ENCODE measurements at regions not wholly inside any gene's neighbourhood (a gene's known extent, or its start where the extent isn't known, plus 50 kb on each side); places are given as distances from the start of the nearest gene placed in this dataset.
"Not testable (repeated sequence)": the region's sequence is repeated elsewhere in the genome, so short reads cannot be mapped to it uniquely, and the experiment has no call there.

DNA sequence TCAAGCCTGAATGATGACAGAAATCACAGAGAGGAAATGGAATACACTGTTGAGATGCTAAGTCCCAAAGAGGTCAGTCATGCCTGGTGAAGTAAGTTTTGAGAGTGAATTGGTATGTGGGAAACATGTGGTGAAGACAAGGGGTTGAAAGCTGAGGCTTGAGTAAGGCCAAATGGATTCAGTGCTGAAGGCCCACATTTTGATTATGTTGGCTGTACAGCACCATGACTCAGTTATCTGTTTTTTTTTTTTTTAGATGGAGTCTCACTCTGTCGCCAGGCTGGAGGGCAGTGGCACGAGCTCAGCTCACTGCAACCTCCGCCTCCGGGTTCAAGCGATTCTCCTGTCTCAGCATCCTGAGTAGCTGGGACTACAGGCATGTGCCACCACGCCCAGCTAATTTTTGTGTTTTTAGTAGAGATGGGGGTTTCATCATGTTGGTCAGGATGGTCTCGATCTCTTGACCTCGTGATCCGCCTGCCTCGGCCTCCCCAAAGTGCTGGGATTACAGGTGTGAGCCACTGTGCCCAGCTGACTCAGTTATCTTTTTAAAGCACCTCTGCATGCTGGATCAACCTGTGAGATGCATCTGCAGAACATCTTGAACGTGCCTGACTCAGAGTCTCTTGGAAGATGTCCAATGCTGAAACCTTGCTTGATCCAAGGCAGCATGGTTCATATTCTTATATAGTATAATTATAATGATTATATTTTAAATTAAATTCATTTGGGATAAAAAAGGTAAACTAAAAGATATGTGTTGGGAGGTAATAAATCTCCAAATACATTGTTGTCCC lies 829.8 kb downstream of the TNS3 start:
- DNase-seq: not testable (repeated sequence)

DNA sequence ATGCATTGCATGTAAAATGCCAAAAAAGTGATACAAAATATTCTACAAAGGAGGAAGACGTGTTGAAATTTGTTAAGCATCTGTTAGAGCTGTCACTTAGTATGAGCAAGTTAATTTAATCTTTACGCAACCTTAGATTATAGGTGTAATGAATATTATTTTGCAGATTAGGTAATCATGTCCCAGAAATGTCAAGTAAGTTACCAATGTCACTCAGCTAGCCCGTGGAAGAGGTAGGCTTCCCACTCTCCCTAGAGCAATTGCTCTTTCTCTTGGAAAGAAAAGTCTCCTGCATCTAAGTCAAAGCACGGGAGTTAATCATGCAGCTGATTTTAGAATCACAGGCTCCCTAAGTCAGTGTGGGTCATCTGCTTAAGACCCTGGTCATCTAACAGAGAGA lies 830.4 kb upstream of the IGFBP3 start:
- DNase-seq: no peak

DNA sequence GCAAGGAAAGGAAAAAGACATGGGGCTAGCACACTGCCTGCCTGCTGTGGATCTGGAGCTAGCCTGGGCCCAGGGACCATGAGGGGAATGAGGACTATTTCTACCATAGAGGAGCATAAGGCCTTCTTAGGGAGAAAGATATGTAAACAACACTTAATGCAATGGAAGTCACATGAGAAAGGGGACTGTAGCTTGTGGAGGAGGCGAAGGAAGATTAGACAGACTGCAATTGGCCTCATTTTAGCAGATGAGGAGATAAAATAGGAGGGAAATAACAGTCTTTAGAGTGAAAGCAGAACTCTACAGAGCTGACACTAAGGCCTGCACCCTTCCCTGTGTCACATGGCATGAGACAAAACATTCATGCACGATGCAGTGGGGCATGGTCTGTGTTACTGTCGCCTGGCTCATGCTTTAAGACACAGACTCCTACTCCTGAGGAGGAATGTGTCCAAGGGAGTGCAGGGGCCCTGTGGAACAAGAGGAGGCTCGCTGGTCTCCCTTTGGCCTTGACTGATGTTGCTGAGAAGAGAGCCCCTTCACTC lies 829.3 kb upstream of the IGFBP3 start:
- DNase-seq: no peak

- DNase-seq: no peak
Observed at GRCh38 chr7:46747869-46748576, 827.0 kb upstream of the IGFBP3 start.

GRCh38 chr7:46746695-46747687 lies 825.9 kb upstream of the IGFBP3 start:
- no peak for DNase-seq

DNA sequence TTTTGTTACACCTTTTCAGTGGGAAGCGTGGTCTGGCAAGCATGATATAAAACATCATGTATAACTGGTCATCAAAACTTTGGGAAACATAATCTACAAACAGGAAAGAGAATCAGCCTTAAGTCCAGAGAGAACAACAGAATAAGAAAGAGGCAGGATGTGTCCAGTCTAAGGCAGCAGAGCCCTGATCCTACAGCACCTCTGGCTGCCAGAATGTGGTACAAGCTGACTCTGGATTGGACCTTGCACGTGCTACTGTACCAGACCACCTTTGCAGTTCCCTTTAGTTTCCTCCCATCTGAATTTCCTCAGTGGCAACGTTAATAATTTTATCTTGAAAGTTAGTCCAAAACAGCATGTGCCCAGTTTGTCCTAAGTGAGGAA lies 824.6 kb upstream of the IGFBP3 start:
- DNase-seq: no peak

GRCh38 chr7:46744957-46745706 lies 824.1 kb upstream of the IGFBP3 start:
- no peak for DNase-seq

- no peak for DNase-seq
Observed at GRCh38 chr7:46742601-46743000, 821.5 kb upstream of the IGFBP3 start.

DNA sequence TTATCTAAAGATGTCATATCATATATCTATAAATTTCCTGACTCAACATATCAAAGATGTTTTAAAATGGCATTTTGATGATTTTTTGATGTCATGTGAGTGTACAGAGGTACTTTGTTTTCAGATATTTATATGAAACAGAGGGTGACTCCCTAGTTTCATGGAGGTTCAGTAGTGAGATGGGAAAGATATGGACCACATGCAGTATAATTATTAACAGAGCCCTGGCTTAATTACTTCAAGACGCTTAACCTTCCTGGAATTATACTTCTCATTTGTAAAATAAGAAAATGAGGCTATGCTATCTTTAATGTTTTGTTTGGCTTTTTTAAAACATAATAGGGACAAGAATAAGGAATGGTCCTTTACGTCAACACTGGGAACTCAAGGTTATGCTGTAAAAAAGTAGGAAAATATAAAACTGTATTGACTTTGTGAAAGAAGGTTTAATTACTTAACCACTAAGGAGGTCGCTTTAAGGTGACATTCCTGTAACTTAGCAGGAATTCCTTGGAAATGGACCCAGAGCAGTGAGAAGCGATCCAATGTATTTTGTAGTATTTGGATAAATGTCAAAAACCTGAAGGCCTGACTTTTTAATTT lies 821.0 kb upstream of the IGFBP3 start:
- DNase-seq: no peak

GRCh38 chr7:46741181-46741580 lies 820.1 kb upstream of the IGFBP3 start:
- DNase-seq: no peak

DNA sequence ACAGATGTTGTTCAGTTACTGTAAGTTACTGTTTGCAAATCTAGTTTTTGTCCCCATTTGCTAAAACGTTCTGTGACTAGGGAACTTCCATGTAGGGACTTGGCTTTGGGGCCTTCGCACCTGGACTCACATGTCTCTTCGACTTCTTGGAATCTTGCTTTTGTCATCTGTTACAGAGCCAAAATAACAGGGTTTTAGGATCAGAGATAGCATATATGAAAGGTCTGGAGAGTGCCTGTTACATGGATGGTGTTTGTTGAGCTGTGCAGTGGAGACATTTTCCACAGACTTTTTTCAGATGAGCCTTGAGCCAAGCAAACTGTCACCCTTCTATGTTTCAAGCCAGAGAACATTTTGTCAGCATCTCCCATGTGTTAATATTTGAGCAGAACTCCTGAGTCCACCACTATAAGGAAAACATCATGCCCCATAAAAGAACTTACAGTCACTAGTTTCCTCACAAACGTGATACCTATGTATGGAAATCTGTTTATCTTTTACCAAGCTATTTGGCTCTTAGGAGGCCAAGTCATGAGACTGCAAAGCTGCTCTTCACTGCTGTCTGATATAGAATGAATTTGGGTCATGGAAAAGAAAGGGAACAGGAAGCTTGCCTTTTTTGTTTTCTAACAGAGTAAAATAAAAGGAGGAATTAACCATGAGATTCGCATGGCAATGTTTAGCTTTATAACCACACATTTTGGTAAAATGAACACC lies 818.6 kb upstream of the IGFBP3 start:
- DNase-seq: no peak

- no peak for DNase-seq
Observed at GRCh38 chr7:46738796-46739195, 817.7 kb upstream of the IGFBP3 start.

GRCh38 chr7:46738165-46738564 lies 817.1 kb upstream of the IGFBP3 start:
- no peak for DNase-seq

DNA sequence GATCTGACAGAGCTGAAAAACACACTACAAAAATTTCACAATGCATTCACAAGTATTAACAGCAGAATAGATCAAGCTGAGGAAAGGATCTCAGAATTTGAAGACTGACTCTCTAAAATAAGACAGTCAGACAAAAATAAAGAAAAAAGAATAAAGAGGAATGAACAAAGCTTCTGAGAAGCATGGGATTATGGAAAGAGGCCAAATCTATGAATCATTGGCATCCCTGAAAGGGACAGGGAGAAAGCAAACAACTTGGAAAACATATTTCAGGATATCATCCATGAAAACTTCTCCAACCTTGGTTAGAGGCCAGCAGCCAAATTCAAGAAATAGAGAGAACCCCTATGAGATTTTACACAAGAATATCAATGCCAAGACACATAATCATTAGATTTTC lies 804.8 kb upstream of the IGFBP3 start:
- no peak for DNase-seq

GRCh38 chr7:46725136-46725535 lies 804.1 kb upstream of the IGFBP3 start:
- no peak for DNase-seq

- no peak for DNase-seq
Observed at GRCh38 chr7:46723742-46724141, 802.7 kb upstream of the IGFBP3 start.

DNA sequence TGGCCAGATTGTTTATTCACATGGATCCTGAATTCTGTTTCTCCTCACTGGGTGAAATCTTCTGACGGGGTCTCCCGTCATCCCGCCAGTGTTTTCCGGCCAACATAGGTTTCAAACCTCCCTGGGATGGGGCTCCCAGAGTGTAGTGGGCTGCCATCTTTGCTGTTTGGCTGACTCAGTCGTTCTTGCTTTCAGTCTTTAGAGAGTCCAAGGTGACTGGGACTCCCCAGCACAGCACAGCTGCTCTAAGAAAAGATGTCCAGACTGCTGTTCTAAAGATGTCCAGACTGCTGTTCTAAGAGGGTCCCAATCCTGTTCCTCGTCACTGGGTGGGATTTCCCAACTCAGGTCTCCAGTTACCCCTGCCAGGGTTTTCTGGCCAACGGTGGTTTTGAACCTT lies 801.9 kb upstream of the IGFBP3 start:
- DNase-seq: no peak

DNA sequence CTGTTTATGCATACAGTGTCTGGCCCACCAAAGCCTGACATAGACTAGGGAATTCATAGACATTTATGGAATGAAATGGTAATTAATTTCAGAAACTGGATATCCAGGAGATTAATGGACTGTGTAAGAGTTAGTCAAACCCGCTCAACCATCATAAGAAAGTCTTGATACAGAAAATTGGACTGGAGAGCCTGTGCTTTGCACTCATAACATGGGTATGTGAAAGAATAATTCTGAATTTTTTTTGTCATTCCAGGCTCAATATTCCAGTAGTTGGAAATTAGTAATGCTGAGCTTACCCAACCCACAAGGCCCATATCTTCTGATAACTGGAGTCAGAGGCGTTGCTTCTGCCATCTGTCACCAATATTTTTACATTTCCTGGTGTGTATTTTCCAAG lies 799.7 kb upstream of the IGFBP3 start:
- no peak for DNase-seq

DNA sequence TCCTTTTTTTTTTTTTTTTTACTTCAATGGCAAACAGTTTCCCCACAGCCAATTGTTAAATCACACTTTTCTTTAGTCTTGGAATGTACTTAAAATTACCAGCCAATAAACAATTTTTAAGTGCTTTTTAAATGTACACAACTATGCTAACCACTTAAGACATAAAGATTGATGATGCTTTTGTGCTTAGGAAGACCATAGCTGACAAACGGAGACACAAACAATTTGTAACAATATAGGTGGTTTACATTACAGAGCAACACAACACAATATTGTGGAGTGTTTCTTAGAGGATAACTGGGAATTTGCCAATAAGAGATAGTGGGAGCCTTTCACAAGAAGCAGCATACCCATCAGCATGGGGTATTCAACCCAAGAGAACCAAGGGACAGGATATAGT lies 798.5 kb upstream of the IGFBP3 start:
- DNase-seq: no peak

DNA sequence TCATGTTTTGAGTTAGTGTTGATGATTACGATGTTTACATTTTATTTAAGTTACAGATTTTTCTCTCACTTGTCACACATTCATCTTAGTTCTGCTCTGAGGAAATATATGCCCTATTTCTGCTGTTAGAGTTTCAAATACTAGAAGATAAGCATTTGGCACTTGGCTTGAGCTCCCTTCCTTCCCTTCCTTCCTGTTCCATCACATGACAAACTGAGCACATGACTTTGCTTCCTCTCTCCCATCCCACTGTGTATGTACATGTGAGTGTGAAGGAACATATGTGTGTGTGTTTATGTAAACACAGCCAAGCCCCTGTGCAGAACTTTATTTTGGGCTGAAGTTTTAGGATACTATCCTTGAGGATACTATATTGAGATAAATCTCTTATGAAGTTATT lies 795.9 kb upstream of the IGFBP3 start:
- DNase-seq: no peak

GRCh38 chr7:46715579-46715978 lies 794.5 kb upstream of the IGFBP3 start:
- no peak for DNase-seq

All from activated T-cell treated with anti-CD3 and anti-CD28 coated beads, Interleukin-2, amount 50 U/mL, for 48 hours (primary cell).